Thyroid gland (tissue), 4 donors: ENCODE measurements at regions not wholly inside any gene's neighbourhood (a gene's known extent, or its start where the extent isn't known, plus 50 kb on each side); places are given as distances from the start of the nearest gene placed in this dataset.

ENCODE experiments used
- CTCF ChIP-seq, 6 experiments: fragments of 200-600 bp in 3 of 6; fragments of 450-650 bp in 3 of 6; sonication (generic) in 3 of 6; IDR thresholded peaks; one replicate each; pipeline ENCODE4 v1.5.1; 2016 to 2019; ENCODE audit warnings: antibody characterized with exemption in 6 of 6, mild to moderate bottlenecking in 2 of 6, inconsistent platforms in 1 of 6, moderate library complexity in 1 of 6
- POLR2A ChIP-seq, 2 donors: fragments of 450-650 bp; IDR thresholded peaks; one replicate each; pipeline ENCODE4 v1.6.1; 2017; ENCODE audit warnings: antibody characterized with exemption in 2 of 2, mild to moderate bottlenecking in 2 of 2, moderate library complexity in 1 of 2

DNA sequence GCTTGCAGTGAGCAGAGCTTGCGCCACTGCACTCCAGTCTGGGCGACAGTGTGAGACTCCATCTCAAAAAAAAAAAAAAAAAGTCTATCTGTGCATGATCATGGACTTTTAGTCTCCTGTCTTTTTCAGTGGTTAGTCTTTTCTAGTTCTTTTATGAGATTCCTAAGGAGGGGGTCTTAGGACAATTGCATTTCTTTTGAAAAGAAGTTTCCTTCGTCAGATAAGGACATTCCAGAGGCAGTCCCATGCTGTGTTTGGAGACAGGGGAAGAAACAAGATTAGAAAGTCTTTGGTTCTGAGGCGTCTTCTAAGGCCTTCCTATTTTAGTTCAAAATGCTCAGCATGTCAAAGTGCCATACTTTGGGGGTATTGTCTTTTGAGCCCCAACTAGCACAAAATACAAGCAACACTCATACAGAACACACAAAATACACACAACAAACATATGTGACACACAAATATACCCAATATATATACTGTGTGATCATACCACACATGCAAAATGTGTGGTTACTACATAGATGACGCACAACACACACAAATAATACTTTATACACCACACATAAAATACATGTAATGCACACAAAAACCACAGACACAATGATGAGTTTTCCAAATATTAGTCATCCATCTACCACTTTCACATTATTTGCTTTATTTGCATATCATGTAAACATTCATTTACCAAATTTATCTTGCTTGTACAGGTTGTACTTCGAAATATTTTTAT lies 394.5 kb downstream of the SPATA31D1 start:
- TF ChIP-seq CTCF (IDR thresholded peaks at IDR 0.05): no peak
- no peak for TF ChIP-seq POLR2A (IDR thresholded peaks at IDR 0.05)
